K562 (cell line): ENCODE measurements at regions not wholly inside any gene's neighbourhood (a gene's known extent, or its start where the extent isn't known, plus 50 kb on each side); places are given as distances from the start of the nearest gene placed in this dataset.

Experiments
- ATAC-seq: fragments of 200-7000 bp; cut with Tn5 transposase; 3 replicates; pipeline ENCODE4 v1.9.1; 2020; ENCODE audit warnings: moderate library complexity
- BruUV-seq: library from RNA; stranded (reverse); fragments of 400-500 nt; replicated peaks from 2 replicates; lab custom pipeline; 2021; lab: Mats Ljungman, UMichigan
- CTCF ChIA-PET: fragments of 300-600 bp; formaldehyde crosslinking; extraction: SDS; loops from one replicate; lab custom pipeline; 2021; ENCODE audit warnings: low intra/inter-chr PET ratio; lab: Yijun Ruan, JAX
- POLR2A ChIA-PET: fragments of 300-600, 350-650 bp; sonication (Branson Sonifier 250); formaldehyde crosslinking; extraction: SDS; loops from one replicate; lab custom pipeline; 2021; ENCODE audit warnings: antibody characterized with exemption, inconsistent platforms; lab: Yijun Ruan, JAX
- DNase-seq, 4 experiments: peaks; one replicate each; pipeline versions ENCODE4 v3.0.0 to v3.0.0-alpha.2; 2011 to 2018; ENCODE audit warnings: low spot score in 3 of 4, mixed read lengths in 3 of 4; ENCODE audit errors: extremely low read depth in 1 of 4
- FAIRE-seq: peaks from 2 replicates; lab custom pipeline; 2011; peaks lifted over from hg19 to GRCh38; lab: Jason Lieb, UNC
- H2AFZ ChIP-seq: 2 replicates; pipeline ENCODE4 v1.6.0; 2011; ENCODE audit warnings: low read depth, low read length, control low read depth, inconsistent platforms
- H3K27ac ChIP-seq: fragments of 200-600 bp; 3 replicates; pipeline ENCODE4 v1.8.0; 2011; ENCODE audit warnings: low read depth, mild to moderate bottlenecking, control low read depth, inconsistent platforms, low read length, moderate library complexity, mixed read lengths; ENCODE audit errors: extremely low read depth
- H3K27me3 ChIP-seq, 2 experiments: fragments of 300-600 bp in 1 of 2; 2 replicates in 1 of 2; 3 replicates in 1 of 2; pipeline versions ENCODE4 v1.6.0 to v1.8.0; 2011; ENCODE audit warnings: inconsistent platforms in 2 of 2, low read length in 2 of 2, mild to moderate bottlenecking in 1 of 2, mixed read lengths in 1 of 2, moderate library complexity in 1 of 2; ENCODE audit not compliant: control insufficient read depth in 2 of 2, insufficient read depth in 2 of 2
- H3K36me3 ChIP-seq: fragments of 300-600 bp; 3 replicates; pipeline ENCODE4 v1.8.0; 2011; ENCODE audit warnings: mild to moderate bottlenecking, low read length, inconsistent platforms; ENCODE audit not compliant: control insufficient read depth, insufficient read depth
- H3K4me1 ChIP-seq, 2 experiments: fragments of 200-600 bp in 1 of 2; replicated peaks in 1 of 2; 2 replicates in 1 of 2; 3 replicates in 1 of 2; pipeline versions ENCODE4 v1.5.1 to v1.8.0; 2011; ENCODE audit warnings: inconsistent platforms in 2 of 2, low read length in 2 of 2, mild to moderate bottlenecking in 1 of 2, mixed read lengths in 1 of 2, moderate library complexity in 1 of 2; ENCODE audit not compliant: control insufficient read depth in 2 of 2, insufficient read depth in 2 of 2
- H3K4me2 ChIP-seq: 2 replicates; pipeline ENCODE4 v1.6.1; 2011; ENCODE audit warnings: low read length, control low read depth, inconsistent platforms, mixed read lengths; ENCODE audit not compliant: insufficient read depth
- H3K4me3 ChIP-seq: fragments of 200-600 bp; sonication (generic), shearing (Covaris generic); 2 replicates; pipeline ENCODE4 v1.5.1; 2016; ENCODE audit warnings: control low read depth, inconsistent platforms
- H3K79me2 ChIP-seq: fragments of 200-600 bp; 3 replicates; pipeline ENCODE4 v1.8.0; 2011; ENCODE audit warnings: low read length, inconsistent platforms; ENCODE audit not compliant: control insufficient read depth, insufficient read depth
- H3K9ac ChIP-seq, 2 experiments: 2 replicates each; pipeline versions ENCODE4 v1.6.0 to v1.6.1; 2011; ENCODE audit warnings: low read depth in 2 of 2, low read length in 2 of 2, control low read depth in 1 of 2, inconsistent platforms in 1 of 2, mild to moderate bottlenecking in 1 of 2, mixed read lengths in 1 of 2; ENCODE audit not compliant: insufficient read depth in 1 of 2
- H3K9me1 ChIP-seq: one replicate; pipeline ENCODE4 v1.6.0; 2011; ENCODE audit warnings: inconsistent platforms, mild to moderate bottlenecking, low read length, moderate library complexity; ENCODE audit not compliant: control insufficient read depth, insufficient read depth
- H3K9me3 ChIP-seq: replicated peaks from 2 replicates; pipeline ENCODE4 v1.5.1; 2011; ENCODE audit warnings: low read depth, low read length, inconsistent platforms; ENCODE audit not compliant: control insufficient read depth, insufficient read depth
- H4K20me1 ChIP-seq: replicated peaks from 2 replicates; pipeline ENCODE4 v1.6.1; 2011; ENCODE audit warnings: low read length, inconsistent platforms, mixed read lengths; ENCODE audit not compliant: control insufficient read depth, insufficient read depth
- CBX5 ChIP-seq: IDR thresholded peaks from 2 replicates; pipeline ENCODE4 v1.6.1; 2014; ENCODE audit warnings: low read depth, borderline replicate concordance
- COPS2 ChIP-seq: fragments of 450-650 bp; conservative IDR thresholded peaks from 2 replicates; pipeline ENCODE4 v1.6.1; 2016; ENCODE audit warnings: mild to moderate bottlenecking, moderate library complexity
- EGR1 ChIP-seq: fragments of 450-650 bp; conservative IDR thresholded peaks from 2 replicates; pipeline ENCODE4 v1.6.1; 2017; ENCODE audit warnings: mild to moderate bottlenecking
- GABPB2 ChIP-seq: fragments of 250-450 bp; sonication (Bioruptor Pico); conservative IDR thresholded peaks from 2 replicates; pipeline ENCODE4 v1.5.1; 2021; ENCODE audit warnings: mild to moderate bottlenecking
- GATAD2B ChIP-seq: fragments of 450-650 bp; IDR thresholded peaks from 2 replicates; pipeline ENCODE4 v1.6.1; 2017; ENCODE audit warnings: mild to moderate bottlenecking, borderline replicate concordance
- MXI1 ChIP-seq: IDR thresholded peaks from 2 replicates; pipeline ENCODE4 v1.6.1; 2011; ENCODE audit warnings: low read depth, mild to moderate bottlenecking, improper control_type of control experiment, low read length
- NFIX ChIP-seq: fragments of 250-450 bp; sonication (Bioruptor Pico); IDR thresholded peaks from 2 replicates; pipeline ENCODE4 v1.4.0; 2020; ENCODE audit warnings: low read depth, mild to moderate bottlenecking, moderate library complexity
- RBM15 ChIP-seq: fragments of 200-400 bp; formaldehyde crosslinking; IDR thresholded peaks from 2 replicates; pipeline ENCODE4 v1.6.1; 2018; ENCODE audit warnings: mild to moderate bottlenecking, low read length, moderate library complexity; ENCODE audit not compliant: insufficient read depth
- SP2 ChIP-seq: IDR thresholded peaks from 2 replicates; pipeline ENCODE4 v1.6.1; 2011; ENCODE audit warnings: mild to moderate bottlenecking, low read depth, low read length, moderate library complexity; ENCODE audit not compliant: poor library complexity, severe bottlenecking; ENCODE audit errors: extremely low read depth
- TCFL5 ChIP-seq: fragments of 250-450 bp; sonication (Bioruptor Pico); conservative IDR thresholded peaks from 2 replicates; pipeline ENCODE4 v1.6.1; 2021; ENCODE audit warnings: mild to moderate bottlenecking, moderate library complexity, matching md5 sums
- THRAP3 ChIP-seq: fragments of 450-650 bp; IDR thresholded peaks from 2 replicates; pipeline ENCODE4 v1.6.1; 2016; ENCODE audit warnings: mild to moderate bottlenecking, inconsistent platforms, borderline replicate concordance
- ZNF507 ChIP-seq: conservative IDR thresholded peaks from 2 replicates; pipeline ENCODE4 v1.6.1; 2017; ENCODE audit warnings: missing genetic modification characterization, missing compliant biosample characterization
- ZNF717 ChIP-seq: fragments of 250-450 bp; sonication (Bioruptor Pico); IDR thresholded peaks from 2 replicates; pipeline ENCODE4 v1.5.0; 2021
- WGBS: fragments of 100-300 bp; shearing (Covaris generic); methylation state at CpG from one replicate; pipeline ENCODE4 v1.1.6; 2016; ENCODE audit warnings: low coverage, mixed read lengths; ENCODE audit not compliant: insufficient coverage; ENCODE audit errors: missing lambda C conversion rate; 5-methylcytosine and 5-hydroxymethylcytosine counted together
- in situ Hi-C: fragments of 300-500 bp; cut with MboI; formaldehyde crosslinking; loops from 4 replicates; pipeline ENCODE4 v1.15.0; 2018; ENCODE audit warnings: inconsistent platforms, mixed read lengths
- intact Hi-C: fragments of 100-400 bp; cut with micrococcal nuclease; formaldehyde crosslinking; loops from 2 replicates; pipeline ENCODE4 v1.14.2; 2022
- TF ChIP-seq, protein P1 (sequence below), 2 experiments: fragments of 450-650 bp; IDR thresholded peaks; 2 replicates each; pipeline ENCODE4 v1.6.1; 2018; ENCODE audit warnings: mild to moderate bottlenecking in 2 of 2, low read depth in 1 of 2; ENCODE audit not compliant: partially characterized antibody in 2 of 2
- TF ChIP-seq, protein P2 (sequence below): fragments of 250-450 bp; sonication (Bioruptor Pico); IDR thresholded peaks from 2 replicates; pipeline ENCODE4 v1.6.1; 2021; ENCODE audit warnings: mild to moderate bottlenecking

DNA sequence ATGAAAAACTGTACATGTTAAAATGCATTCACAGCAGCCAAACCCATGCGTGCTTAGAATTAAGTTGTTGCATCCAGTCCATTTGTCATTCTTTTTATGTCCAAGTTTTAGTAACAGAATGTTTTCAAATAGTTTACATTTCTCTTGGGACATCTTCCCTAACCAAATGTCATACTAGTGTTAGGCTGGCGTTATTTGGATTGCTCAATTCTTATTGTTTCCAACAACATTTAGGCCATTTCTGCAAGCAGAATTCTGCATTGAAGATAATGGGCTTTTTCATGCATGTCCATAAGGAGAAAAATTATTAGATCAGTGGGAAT lies 203.0 kb downstream of the HIBADH start (continued):
- TF ChIP-seq, protein P1, sequence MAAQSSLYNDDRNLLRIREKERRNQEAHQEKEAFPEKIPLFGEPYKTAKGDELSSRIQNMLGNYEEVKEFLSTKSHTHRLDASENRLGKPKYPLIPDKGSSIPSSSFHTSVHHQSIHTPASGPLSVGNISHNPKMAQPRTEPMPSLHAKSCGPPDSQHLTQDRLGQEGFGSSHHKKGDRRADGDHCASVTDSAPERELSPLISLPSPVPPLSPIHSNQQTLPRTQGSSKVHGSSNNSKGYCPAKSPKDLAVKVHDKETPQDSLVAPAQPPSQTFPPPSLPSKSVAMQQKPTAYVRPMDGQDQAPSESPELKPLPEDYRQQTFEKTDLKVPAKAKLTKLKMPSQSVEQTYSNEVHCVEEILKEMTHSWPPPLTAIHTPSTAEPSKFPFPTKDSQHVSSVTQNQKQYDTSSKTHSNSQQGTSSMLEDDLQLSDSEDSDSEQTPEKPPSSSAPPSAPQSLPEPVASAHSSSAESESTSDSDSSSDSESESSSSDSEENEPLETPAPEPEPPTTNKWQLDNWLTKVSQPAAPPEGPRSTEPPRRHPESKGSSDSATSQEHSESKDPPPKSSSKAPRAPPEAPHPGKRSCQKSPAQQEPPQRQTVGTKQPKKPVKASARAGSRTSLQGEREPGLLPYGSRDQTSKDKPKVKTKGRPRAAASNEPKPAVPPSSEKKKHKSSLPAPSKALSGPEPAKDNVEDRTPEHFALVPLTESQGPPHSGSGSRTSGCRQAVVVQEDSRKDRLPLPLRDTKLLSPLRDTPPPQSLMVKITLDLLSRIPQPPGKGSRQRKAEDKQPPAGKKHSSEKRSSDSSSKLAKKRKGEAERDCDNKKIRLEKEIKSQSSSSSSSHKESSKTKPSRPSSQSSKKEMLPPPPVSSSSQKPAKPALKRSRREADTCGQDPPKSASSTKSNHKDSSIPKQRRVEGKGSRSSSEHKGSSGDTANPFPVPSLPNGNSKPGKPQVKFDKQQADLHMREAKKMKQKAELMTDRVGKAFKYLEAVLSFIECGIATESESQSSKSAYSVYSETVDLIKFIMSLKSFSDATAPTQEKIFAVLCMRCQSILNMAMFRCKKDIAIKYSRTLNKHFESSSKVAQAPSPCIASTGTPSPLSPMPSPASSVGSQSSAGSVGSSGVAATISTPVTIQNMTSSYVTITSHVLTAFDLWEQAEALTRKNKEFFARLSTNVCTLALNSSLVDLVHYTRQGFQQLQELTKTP (IDR thresholded peaks at IDR 0.05; ENCODE audit: low read depth in 1 of 2, partially characterized antibody in 2 of 2): no peak
- no peak for TF ChIP-seq CBX5
- no peak for TF ChIP-seq THRAP3

DNA sequence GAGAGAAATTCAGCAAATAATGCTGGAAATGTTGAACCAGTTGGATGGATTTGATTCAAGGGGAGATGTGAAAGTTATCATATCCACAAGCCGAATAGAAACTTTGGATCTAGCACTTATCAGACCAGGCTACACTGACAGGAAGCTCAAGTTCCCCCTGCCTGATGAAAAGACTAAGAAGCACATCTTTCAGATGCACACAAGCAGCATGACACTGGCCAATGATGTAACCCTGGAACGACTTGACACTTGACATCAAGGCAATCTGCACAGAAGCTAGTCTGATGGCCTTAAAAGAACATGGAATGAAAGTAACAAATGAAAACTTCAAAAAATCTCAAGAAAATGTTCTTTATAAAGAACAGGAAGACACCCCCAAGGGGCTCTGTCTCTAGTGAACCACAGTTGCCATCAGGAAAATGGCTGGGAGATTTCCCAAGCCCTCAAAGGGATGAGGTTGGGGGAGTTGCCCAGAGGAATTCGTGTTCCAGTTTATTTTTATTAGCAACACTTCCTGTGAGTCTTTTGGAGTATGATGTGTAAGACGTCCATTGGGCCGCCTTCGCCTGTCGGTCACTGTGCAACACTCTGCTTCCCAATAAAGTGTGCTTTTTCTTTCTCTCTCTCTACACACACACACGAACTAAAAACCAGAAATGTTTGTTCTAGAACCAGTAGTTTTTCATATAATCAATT lies 200.0 kb downstream of the HIBADH start:
- peak; percentile 63 for FAIRE-seq
- H3K27me3 ChIP-seq: peaks cover 5% of the 10 kb centered on the region in 2 experiments; a peak in 3 of 5 replicates

More for the DNA sequence above, 200.0 kb downstream of the HIBADH start:
- no peaks in the 10 kb centered on the region for H3K79me2 ChIP-seq
- no TSS peak for BruUV-seq
- H3K4me1 ChIP-seq: no peaks in the 10 kb centered on the region
- H3K9me3 ChIP-seq: no peaks in the 10 kb centered on the region
- H2AFZ ChIP-seq: no peak overlapping the region
- DNase-seq (no peak), ATAC-seq (no peak)
- H3K27ac ChIP-seq: no peak overlapping the region
- 2% methylated on average over 8 of the region's 8 CpGs for WGBS
- CTCF ChIA-PET: no interaction called here
- H4K20me1 ChIP-seq: peaks cover 3% of the 10 kb centered on the region; the same call in 1 of the 2 replicates
- in situ Hi-C loops: no loop called here
- no peaks in the 10 kb centered on the region for H3K36me3 ChIP-seq
- H3K4me3 ChIP-seq: no peak overlapping the region
- H3K9me1 ChIP-seq: no peaks in the 10 kb centered on the region
- POLR2A ChIA-PET: no interaction called here
- intact Hi-C loops: no loop called here
- TF ChIP-seq SP2: no peak
- TF ChIP-seq, protein P2, sequence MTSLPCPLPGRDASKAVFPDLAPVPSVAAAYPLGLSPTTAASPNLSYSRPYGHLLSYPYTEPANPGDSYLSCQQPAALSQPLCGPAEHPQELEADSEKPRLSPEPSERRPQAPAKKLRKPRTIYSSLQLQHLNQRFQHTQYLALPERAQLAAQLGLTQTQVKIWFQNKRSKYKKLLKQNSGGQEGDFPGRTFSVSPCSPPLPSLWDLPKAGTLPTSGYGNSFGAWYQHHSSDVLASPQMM (CRISPR knock-in tag): no peak
- TF ChIP-seq MXI1: no peak
- TF ChIP-seq GABPB2 (CRISPR knock-in tag): no peak
- TF ChIP-seq ZNF507 (tag): no peak
- no peak for TF ChIP-seq TCFL5
- no peak for TF ChIP-seq EGR1
- no peak for TF ChIP-seq ZNF717 (CRISPR knock-in tag)
- no peak for TF ChIP-seq RBM15
- TF ChIP-seq GATAD2B: no peak
- no peak for TF ChIP-seq COPS2
- TF ChIP-seq NFIX (CRISPR knock-in tag): no peak
- H3K4me2 ChIP-seq: no peak overlapping the region
- no peak overlapping the region for H3K9ac ChIP-seq
